ENCODE measurements at regions not wholly inside any gene's neighbourhood (a gene's known extent, or its start where the extent isn't known, plus 50 kb on each side); places are given as distances from the start of the nearest gene placed in this dataset.

DNA sequence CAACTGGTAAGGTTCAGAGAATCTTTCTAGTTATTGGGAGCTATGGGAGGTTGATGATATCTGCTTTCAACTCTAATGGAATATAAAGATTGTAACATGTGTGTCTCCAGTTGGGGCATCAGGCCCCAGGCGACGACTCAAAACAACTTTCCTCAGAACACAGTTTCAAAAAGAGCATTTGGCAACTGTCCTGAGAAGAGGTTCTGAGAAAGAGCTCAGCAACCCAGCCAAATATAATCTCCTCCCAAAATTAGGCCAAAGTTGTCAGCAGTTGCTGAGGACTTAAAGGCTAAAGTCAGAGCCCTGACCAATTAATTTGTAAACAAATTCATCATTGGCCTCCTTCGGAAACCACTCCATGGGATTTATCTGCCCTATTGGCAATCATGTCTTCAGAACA, 251.1 kb upstream of the NFE2L3 start:
- DNase-seq (ENCODE audit: low spot score) (no peak), FAIRE-seq (no peak)

DNA sequence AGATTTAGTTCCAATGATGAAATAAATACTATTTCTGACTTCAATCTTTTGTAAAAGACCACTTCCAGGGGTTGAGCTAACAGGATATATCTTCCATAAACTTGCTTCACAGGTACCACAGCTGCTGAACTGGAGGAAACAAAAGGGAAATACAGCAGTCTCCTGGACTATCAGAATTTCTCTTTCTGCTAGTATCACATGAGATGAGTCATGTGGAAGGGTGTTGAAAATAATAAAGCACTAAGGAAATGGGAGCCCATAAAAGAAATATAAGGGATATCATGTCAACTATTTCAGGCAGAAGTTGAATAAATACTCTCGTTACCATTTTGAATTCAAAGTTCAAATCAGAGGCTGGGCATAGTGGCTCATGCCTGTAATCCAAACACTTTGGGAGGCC, 250.3 kb upstream of the NFE2L3 start:
- DNase-seq (ENCODE audit: low spot score) (no peak), FAIRE-seq (no peak)

DNA sequence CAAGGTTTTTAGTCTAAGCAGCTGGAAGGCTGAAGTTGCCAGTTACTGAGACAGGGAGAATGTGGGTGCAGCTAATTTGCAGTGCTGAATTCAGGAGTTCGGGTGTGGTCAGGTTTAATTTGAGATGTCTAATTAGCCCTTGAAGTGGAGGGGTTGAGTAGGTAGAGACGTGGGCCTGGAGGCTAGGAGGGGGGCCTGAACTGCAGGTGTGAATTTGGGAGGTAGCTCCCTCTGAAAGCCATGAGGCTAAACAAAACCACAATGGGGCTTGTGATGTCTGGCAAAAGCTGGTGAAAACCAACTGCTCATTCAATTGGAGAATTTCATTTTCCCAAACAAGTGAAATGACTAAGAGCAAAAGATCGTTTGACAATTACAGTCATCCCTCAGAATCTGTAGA, 246.0 kb upstream of the NFE2L3 start:
- no peak for DNase-seq (ENCODE audit: low spot score)
- no peak for FAIRE-seq

DNA sequence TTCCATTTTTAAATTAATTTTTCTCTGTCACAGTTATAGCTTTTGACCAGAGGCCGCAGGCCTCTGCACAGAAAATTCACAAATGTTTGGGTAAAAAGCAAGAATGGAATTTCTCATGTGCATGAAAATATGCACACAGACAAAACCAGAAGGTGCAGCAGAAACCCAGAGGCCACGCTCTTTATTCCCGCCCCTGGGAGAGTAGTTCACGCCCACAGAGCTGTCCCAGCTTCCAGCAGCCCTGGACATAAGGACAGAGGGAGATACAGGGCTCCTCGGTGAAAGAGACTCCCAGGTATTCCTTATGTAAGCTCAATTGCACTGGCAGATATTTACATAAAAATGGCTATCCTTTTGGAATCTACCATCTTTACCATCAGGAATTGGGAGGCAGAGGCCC, 245.2 kb upstream of the NFE2L3 start:
- FAIRE-seq (no peak), DNase-seq (ENCODE audit: low spot score) (no peak)

GRCh38 chr7:25907214-25907613, 244.8 kb upstream of the NFE2L3 start:
- FAIRE-seq (no peak), DNase-seq (ENCODE audit: low spot score) (no peak)

GRCh38 chr7:25907731-25908130, 244.3 kb upstream of the NFE2L3 start:
- FAIRE-seq = no peak
- no peak for DNase-seq (ENCODE audit: low spot score)

- FAIRE-seq (no peak), DNase-seq (ENCODE audit: low spot score) (no peak)
Measured at GRCh38 chr7:25908154-25908949, 243.6 kb upstream of the NFE2L3 start.

DNA sequence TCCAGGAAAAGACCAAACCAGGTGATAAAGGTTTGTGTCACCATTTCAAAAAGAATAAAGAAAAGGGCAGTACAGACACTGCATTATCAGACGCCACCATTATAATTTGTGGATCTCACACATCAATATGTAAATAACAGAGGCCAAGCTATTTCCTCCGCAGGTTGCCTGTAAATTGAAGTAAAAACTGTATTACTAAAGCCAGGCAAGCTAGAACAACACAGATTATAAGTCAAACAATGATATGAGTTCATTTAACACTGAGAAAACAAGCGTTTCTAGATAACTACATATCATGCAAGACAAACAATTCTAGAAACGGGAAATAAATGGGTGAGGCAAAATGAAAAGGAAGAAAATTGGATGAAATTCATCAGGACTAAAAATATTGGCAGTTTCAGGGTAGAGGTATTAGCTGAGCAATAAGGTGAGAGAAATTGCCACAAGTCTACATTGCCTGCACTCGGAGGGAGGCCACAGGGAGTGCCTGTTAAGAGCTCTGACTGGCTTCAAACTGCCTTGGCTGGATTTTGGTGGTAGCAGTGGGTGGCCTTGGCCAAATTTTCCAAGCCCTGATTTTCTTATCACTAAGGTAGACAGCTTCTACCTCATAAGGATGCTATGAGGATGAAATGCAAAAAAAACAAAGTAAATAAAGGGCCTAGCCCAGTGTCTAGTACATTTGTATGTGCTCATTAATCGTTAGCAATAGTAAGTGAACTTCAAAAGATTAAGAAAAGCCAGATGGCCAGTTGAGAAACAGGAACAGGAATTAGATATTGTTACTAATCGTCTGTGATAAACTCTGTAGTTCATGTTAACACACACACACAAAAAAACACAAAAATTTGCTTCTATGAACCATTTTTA, 240.0 kb upstream of the NFE2L3 start:
- DNase-seq (ENCODE audit: low spot score) = no peak
- no peak for FAIRE-seq

GRCh38 chr7:25913598-25914224, 238.3 kb upstream of the NFE2L3 start:
- DNase-seq (ENCODE audit: low spot score) (no peak), FAIRE-seq (no peak)

GRCh38 chr7:25918731-25919130, 233.3 kb upstream of the NFE2L3 start:
- FAIRE-seq (no peak), DNase-seq (ENCODE audit: low spot score) (no peak)

DNA sequence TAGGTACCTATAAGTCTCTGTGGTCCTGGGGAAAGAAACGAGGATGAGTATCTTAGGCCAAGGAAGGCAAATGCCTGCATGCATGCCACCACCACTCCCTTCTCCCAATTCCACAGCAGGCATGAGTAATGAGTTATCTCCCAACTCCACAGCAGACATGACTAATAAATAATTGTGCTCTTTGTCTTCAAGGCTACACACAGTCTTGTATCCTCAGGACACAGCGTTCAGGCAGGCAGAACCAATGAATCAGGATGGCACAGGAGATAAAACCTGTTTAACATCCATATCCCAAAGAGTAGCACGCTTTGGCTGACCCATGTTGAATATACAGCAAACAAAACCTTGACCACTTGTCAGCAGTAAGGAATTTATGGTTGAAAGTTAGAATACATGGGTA, 229.7 kb upstream of the NFE2L3 start:
- DNase-seq (ENCODE audit: low spot score) (no peak), FAIRE-seq (no peak)

GRCh38 chr7:25923741-25924460, 228.1 kb upstream of the NFE2L3 start:
- no peak for FAIRE-seq
- DNase-seq (ENCODE audit: low spot score) = no peak

- DNase-seq (ENCODE audit: low spot score) (no peak), FAIRE-seq (no peak)
Measured at GRCh38 chr7:25926009-25926408, 226.0 kb upstream of the NFE2L3 start.

DNA sequence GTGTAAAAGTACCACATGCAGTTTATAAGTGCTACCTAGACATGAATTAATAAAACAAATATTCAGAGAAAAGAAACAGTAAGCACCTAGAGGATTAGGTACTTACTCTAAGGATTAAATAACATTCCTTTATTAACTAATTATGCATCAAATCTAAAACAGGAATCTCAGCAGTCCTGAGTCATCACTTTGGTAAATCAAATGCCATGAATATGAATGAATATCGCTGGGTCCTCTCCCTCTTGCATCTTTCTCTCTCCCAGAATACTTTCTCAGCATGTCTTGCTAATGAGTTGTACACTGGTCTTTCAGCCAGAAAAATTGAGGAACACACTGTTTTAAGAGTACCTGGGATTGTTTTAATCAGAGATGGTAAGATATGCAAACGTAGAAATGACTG, 225.5 kb upstream of the NFE2L3 start:
- FAIRE-seq (no peak), DNase-seq (ENCODE audit: low spot score) (no peak)

GRCh38 chr7:25926891-25927625, 224.9 kb upstream of the NFE2L3 start:
- DNase-seq (ENCODE audit: low spot score) = no peak
- FAIRE-seq = no peak

DNA sequence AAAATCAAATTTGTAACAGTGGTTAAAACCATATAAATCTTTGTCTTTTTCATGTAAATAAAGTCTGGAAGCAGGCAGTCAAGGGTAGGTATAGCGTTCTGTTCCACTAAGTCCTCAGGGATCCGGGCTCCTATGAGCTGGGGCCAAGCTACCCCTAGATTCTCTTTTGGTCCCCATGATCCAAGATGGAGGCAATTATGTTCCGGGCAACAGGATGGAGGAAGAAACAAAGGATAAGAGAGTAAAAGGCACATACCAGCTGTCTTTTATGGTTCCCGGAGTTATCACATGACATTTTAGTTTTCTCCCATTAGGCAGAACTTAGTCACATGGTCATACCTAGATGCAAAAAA, 224.4 kb upstream of the NFE2L3 start:
- FAIRE-seq (no peak), DNase-seq (ENCODE audit: low spot score) (no peak)

- DNase-seq (ENCODE audit: low spot score) = no peak
- FAIRE-seq = no peak
Measured at GRCh38 chr7:25928549-25929330, 223.3 kb upstream of the NFE2L3 start.

- FAIRE-seq = no peak
- DNase-seq (ENCODE audit: low spot score) = no peak
Measured at GRCh38 chr7:25929448-25929847, 222.6 kb upstream of the NFE2L3 start.

DNA sequence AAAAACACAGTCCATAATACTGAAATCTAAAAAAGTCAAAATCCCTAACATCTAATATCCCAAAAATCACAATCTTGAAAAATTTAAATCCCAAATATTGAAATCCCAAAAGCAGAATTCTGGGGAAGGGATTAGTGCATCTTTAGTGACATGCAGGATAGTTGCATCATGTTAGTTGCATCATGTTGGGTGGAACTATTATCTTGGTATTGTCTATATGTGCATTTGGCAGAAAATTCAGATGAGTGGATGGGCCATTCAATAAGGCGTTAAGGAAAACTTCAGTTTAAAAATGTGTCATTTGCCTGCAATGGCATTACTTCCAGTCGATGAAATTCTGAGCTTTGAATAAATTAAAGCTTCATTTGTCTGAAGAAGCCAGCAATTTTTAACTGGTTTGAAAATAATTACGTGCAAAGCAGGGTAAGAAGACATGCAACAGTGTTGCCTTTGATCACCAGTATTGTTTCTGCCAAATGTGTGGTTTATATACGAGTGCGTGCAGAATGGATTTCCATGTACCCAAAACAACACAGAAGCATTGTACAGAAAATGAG, 221.4 kb upstream of the NFE2L3 start:
- DNase-seq (ENCODE audit: low spot score) (no peak), FAIRE-seq (no peak)

DNA sequence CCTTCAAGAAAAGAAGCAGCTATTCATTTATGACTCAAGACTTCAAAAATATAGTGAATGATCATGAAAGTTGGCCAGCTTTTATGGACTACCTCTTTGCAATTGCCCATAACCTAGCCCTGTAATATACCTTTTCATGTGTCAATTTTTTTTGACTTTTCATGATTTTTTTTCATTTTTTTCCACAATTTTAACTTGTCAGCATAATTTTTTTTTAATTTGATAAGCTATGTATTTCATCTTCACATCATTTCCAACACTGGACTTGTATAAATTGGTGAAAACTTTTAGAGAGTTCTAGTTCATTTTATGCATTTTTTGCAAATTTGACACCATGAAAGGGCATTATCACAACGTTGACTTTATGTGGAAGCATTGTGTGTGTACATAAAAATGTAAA, 220.8 kb upstream of the NFE2L3 start:
- no peak for FAIRE-seq
- no peak for DNase-seq (ENCODE audit: low spot score)

Data from RCC 7860 (cell line).